GM23248 (cell line): ENCODE measurements at regions not wholly inside any gene's neighbourhood (a gene's known extent, or its start where the extent isn't known, plus 50 kb on each side); places are given as distances from the start of the nearest gene placed in this dataset.

ENCODE experiments used
- EZH2 ChIP-seq: fragments of 200-600 bp; sonication (generic); IDR thresholded peaks from 2 replicates; pipeline ENCODE4 v1.6.1; 2018; ENCODE audit warnings: antibody characterized with exemption, mild to moderate bottlenecking; ENCODE audit not compliant: insufficient read depth, poor library complexity, severe bottlenecking
- EZH2phosphoT487 ChIP-seq: fragments of 200-600 bp; sonication (generic); IDR thresholded peaks from 2 replicates; pipeline ENCODE4 v1.6.1; 2018; ENCODE audit warnings: antibody characterized with exemption, moderate library complexity, mild to moderate bottlenecking, low read depth; ENCODE audit not compliant: insufficient read depth

- no peak for TF ChIP-seq EZH2phosphoT487
- TF ChIP-seq EZH2 = no peak
Measured at GRCh38 chr20:30499123-30499522, 758.3 kb upstream of the DEFB115 start.
